ENCODE measurements at regions not wholly inside any gene's neighbourhood (a gene's known extent, or its start where the extent isn't known, plus 50 kb on each side); places are given as distances from the start of the nearest gene placed in this dataset.
"Not testable (repeated sequence)": the region's sequence is repeated elsewhere in the genome, so short reads cannot be mapped to it uniquely, and the experiment has no call there.

- WGBS: 70% methylated on average over 12 of the region's 12 CpGs
- TF ChIP-seq, protein P1, sequence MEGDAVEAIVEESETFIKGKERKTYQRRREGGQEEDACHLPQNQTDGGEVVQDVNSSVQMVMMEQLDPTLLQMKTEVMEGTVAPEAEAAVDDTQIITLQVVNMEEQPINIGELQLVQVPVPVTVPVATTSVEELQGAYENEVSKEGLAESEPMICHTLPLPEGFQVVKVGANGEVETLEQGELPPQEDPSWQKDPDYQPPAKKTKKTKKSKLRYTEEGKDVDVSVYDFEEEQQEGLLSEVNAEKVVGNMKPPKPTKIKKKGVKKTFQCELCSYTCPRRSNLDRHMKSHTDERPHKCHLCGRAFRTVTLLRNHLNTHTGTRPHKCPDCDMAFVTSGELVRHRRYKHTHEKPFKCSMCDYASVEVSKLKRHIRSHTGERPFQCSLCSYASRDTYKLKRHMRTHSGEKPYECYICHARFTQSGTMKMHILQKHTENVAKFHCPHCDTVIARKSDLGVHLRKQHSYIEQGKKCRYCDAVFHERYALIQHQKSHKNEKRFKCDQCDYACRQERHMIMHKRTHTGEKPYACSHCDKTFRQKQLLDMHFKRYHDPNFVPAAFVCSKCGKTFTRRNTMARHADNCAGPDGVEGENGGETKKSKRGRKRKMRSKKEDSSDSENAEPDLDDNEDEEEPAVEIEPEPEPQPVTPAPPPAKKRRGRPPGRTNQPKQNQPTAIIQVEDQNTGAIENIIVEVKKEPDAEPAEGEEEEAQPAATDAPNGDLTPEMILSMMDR (IDR thresholded peaks at IDR 0.05): no peak
- TF ChIP-seq POLR2AphosphoS5 (IDR thresholded peaks at IDR 0.05) (no peak), EP300 (IDR thresholded peaks at IDR 0.05) (no peak), POLR2A (IDR thresholded peaks at IDR 0.05; ENCODE audit: low read depth) (no peak)
- Histone ChIP-seq H3K4me3 (no peak overlapping the region), H3K4me1 (no peaks in the 10 kb centered on the region), H3K27me3 (no peaks in the 10 kb centered on the region), H3K27ac (replicated peaks in 1 of 4) (no peak overlapping the region), H3K9me3 (no peaks in the 10 kb centered on the region), H3K36me3 (no peaks in the 10 kb centered on the region)
- intact Hi-C loops (cut with DNase I): no loop called here
- DNase-seq (ENCODE audit: extremely low spot score): no peak
These were observed 177.2 kb upstream of the TAB2 start for GRCh38 chr6:149140137-149140909.

DNA sequence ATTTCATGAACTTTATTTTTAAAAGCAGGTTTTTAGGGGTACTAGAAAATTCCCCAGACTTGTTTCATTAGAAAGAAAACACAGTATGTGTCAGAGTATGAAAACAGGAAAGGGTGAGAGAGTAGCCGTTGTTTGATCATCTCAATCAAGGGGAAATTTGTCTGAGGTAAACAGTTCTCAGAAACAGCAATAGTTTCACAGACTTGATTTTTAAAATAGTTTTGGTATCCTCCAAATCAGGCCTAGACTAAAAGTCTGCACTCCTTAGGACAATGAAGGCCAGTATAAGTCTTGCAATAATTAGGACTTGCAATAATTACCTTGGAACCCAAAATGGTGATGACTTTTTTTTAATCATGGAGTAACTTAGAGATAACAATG lies 176.6 kb upstream of the TAB2 start:
- Histone ChIP-seq H3K36me3 (no peaks in the 10 kb centered on the region), H3K4me1 (no peaks in the 10 kb centered on the region), H3K27ac (replicated peaks in 1 of 4) (no peak overlapping the region), H3K27me3 (no peaks in the 10 kb centered on the region), H3K9me3 (no peaks in the 10 kb centered on the region), H3K4me3 (no peak overlapping the region)
- DNase-seq (ENCODE audit: extremely low spot score): no peak
- intact Hi-C loops (cut with DNase I): no loop called here
- 67% methylated on average over 1 of the region's 1 CpG for WGBS
- TF ChIP-seq, protein P1 (IDR thresholded peaks at IDR 0.05): no peak
- TF ChIP-seq POLR2AphosphoS5 (IDR thresholded peaks at IDR 0.05): no peak
- TF ChIP-seq POLR2A (IDR thresholded peaks at IDR 0.05; ENCODE audit: low read depth): no peak
- TF ChIP-seq EP300 (IDR thresholded peaks at IDR 0.05): no peak

DNA sequence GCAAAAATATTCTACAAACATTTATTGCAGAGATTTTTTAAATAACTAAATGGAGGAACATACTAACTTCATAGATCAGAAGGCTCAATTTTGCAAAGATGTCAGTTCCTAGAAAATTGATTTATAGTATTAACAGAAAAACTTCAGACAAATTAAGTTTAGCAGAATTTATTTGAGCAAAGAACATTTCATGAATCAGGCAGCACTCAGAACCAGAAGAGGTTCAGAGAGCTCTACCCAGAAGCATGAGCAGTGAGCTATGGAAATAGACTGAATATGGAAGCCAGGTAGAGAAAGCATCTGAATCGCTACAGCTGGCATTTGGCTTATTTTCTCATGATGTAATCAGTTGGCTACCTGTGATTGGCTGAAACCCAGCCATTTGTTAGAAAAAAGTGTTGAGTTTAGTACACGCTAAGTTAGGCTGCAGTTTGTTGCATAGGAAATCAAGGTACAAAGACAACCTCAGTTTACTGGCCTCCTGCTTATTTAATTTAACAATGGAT lies 174.5 kb upstream of the TAB2 start:
- Histone ChIP-seq H3K4me1 (peaks cover 0 to 8% (median 2%) of the 10 kb centered on the region in 4 donors), H3K4me3 (no peak overlapping the region), H3K36me3 (no peaks in the 10 kb centered on the region), H3K9me3 (no peaks in the 10 kb centered on the region), H3K27me3 (no peaks in the 10 kb centered on the region), H3K27ac (replicated peaks in 1 of 4) (no peak overlapping the region)
- TF ChIP-seq POLR2A (IDR thresholded peaks at IDR 0.05; ENCODE audit: low read depth) (no peak), EP300 (IDR thresholded peaks at IDR 0.05) (no peak), POLR2AphosphoS5 (IDR thresholded peaks at IDR 0.05) (no peak)
- TF ChIP-seq, protein P1 (IDR thresholded peaks at IDR 0.05): no peak
- WGBS: 98% methylated on average over 2 of the region's 2 CpGs
- DNase-seq (ENCODE audit: extremely low spot score): no peak
- intact Hi-C loops (cut with DNase I): no loop called here

DNA sequence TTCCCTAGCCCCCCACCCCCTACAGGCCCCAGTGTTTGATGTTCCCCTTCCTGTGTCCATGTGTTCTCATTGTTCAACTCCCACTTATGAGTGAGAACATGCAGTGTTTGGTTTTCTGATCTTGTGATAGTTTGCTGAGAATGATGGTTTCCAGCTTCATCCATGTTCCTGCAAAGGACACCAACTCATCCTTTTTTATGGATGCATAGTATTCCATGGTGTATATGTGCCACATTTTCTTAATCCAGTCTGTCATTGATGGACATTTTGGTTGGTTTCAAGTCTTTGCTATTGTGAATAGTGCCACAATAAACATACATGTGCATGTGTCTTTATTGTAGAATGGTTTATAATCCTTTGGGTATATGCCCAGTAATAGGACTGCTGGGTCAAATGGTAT lies 171.7 kb upstream of the TAB2 start:
- H3K4me3 ChIP-seq; intact Hi-C loops (cut with DNase I): not testable (repeated sequence)

DNA sequence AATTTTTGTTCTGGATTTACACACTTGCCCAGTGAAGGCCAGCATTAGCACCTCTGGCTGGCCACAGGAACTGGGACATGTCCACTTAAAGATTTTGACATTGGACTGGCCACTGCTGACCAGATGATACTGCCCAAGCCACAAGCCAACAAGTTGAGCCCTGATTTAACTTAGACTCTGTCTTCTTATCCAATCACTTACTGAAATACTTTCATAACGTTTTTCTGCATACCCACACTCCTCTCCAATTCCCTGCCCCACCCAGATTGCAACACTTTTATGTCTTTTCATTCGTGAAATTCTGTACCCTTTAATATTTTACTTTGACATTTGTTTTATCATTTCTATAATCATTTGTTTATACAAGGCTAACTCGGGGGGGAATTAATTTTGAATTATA lies 170.3 kb upstream of the TAB2 start:
- WGBS: 13% methylated on average over 3 of the region's 3 CpGs
- H3K27me3 ChIP-seq: no peaks in the 10 kb centered on the region
- H3K4me3 ChIP-seq: no peak overlapping the region
- intact Hi-C loops (cut with DNase I): no loop called here
- no peaks in the 10 kb centered on the region for H3K9me3 ChIP-seq
- no peak overlapping the region for H3K27ac ChIP-seq (replicated peaks in 1 of 4)
- H3K4me1 ChIP-seq: peaks cover 0 to 12% (median 2%) of the 10 kb centered on the region in 4 donors
- TF ChIP-seq, protein P1 (IDR thresholded peaks at IDR 0.05): no peak
- TF ChIP-seq EP300 (IDR thresholded peaks at IDR 0.05): no peak
- no peak for TF ChIP-seq POLR2AphosphoS5 (IDR thresholded peaks at IDR 0.05)
- no peak for TF ChIP-seq POLR2A (IDR thresholded peaks at IDR 0.05; ENCODE audit: low read depth)
- H3K36me3 ChIP-seq: no peaks in the 10 kb centered on the region
- DNase-seq (ENCODE audit: extremely low spot score): no peak

More for the DNA sequence above, 171.7 kb upstream of the TAB2 start:
- not testable (repeated sequence) for H3K27me3 ChIP-seq; H3K9me3 ChIP-seq; H3K27ac ChIP-seq (replicated peaks in 1 of 4); DNase-seq (ENCODE audit: extremely low spot score); H3K36me3 ChIP-seq
- H3K4me1 ChIP-seq: peaks cover 0 to 12% (median 2%) of the 10 kb centered on the region in 4 donors

Data from esophagus muscularis mucosa (tissue), 4 donors.